ENCODE measurements at regions not wholly inside any gene's neighbourhood (a gene's known extent, or its start where the extent isn't known, plus 50 kb on each side); places are given as distances from the start of the nearest gene placed in this dataset.

DNA sequence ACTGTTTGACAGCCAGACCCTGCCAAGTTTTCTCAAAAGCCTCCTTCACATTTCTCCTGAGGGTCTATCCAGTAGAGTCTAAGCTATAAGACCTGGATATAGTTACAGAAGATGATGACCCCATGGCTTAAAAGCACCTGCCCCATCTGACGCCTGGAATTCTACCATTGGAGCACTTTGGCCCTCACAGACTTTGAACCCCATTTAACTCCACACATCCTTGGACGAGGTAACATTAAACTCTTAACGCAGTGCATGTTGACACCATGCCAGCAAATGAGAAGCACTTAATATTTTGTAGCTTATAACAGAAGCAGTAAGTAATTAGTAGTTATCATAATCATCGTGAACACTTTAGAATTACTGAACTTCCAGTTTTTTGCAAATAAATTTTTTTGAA is 61.9 kb upstream of the SMNDC1 start:
- no peak overlapping the region for H3K9ac ChIP-seq
- TF ChIP-seq, protein P1, sequence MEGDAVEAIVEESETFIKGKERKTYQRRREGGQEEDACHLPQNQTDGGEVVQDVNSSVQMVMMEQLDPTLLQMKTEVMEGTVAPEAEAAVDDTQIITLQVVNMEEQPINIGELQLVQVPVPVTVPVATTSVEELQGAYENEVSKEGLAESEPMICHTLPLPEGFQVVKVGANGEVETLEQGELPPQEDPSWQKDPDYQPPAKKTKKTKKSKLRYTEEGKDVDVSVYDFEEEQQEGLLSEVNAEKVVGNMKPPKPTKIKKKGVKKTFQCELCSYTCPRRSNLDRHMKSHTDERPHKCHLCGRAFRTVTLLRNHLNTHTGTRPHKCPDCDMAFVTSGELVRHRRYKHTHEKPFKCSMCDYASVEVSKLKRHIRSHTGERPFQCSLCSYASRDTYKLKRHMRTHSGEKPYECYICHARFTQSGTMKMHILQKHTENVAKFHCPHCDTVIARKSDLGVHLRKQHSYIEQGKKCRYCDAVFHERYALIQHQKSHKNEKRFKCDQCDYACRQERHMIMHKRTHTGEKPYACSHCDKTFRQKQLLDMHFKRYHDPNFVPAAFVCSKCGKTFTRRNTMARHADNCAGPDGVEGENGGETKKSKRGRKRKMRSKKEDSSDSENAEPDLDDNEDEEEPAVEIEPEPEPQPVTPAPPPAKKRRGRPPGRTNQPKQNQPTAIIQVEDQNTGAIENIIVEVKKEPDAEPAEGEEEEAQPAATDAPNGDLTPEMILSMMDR (IDR thresholded peaks at IDR 0.05): no peak
- H2AFZ ChIP-seq: no peak overlapping the region
- H3K4me2 ChIP-seq (ENCODE audit: low read length): no peak overlapping the region
- no peaks in the 10 kb centered on the region for H3K9me3 ChIP-seq (ENCODE audit: control insufficient read depth, low read length)
- H3K79me2 ChIP-seq: no peaks in the 10 kb centered on the region
- H3K4me1 ChIP-seq: no peaks in the 10 kb centered on the region
- no peak overlapping the region for H3K27ac ChIP-seq
- H3K27me3 ChIP-seq (ENCODE audit: control insufficient read depth, insufficient read depth, low read length): no peaks in the 10 kb centered on the region
- H3K36me3 ChIP-seq (ENCODE audit: control insufficient read depth, insufficient read depth, low read length): no peaks in the 10 kb centered on the region
- H3K4me3 ChIP-seq (ENCODE audit: low read depth, low read length): no peak overlapping the region

DNA sequence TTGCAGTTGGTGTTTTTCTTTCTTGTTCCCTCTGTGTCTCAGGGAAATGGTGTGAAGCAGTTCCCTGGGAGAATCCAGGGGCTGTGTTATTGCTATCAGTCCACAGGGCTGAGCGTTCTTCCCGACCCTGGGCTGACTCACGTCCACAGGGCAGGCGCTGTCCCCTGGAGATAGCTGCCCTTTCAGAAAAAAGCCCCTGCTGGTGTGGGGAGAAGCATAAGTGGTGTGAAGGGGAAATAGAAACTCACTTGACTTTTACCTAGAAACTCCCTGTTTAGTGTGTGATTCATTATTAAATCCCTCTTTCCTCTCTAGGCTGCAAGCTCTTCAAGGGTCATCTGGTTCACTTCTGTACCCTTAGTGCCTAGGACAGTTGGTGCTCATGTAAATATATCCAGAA is 63.3 kb upstream of the SMNDC1 start:
- H3K79me2 ChIP-seq: no peaks in the 10 kb centered on the region
- H3K27me3 ChIP-seq (ENCODE audit: control insufficient read depth, insufficient read depth, low read length): no peaks in the 10 kb centered on the region
- no peaks in the 10 kb centered on the region for H3K9me3 ChIP-seq (ENCODE audit: control insufficient read depth, low read length)
- H3K36me3 ChIP-seq (ENCODE audit: control insufficient read depth, insufficient read depth, low read length): no peaks in the 10 kb centered on the region
- TF ChIP-seq, protein P1 (IDR thresholded peaks at IDR 0.05): no peak
- no peak overlapping the region for H2AFZ ChIP-seq
- no peak overlapping the region for H3K4me2 ChIP-seq (ENCODE audit: low read length)
- no peak overlapping the region for H3K9ac ChIP-seq
- no peak overlapping the region for H3K4me3 ChIP-seq (ENCODE audit: low read depth, low read length)
- no peak overlapping the region for H3K27ac ChIP-seq
- H3K4me1 ChIP-seq: no peaks in the 10 kb centered on the region

DNA sequence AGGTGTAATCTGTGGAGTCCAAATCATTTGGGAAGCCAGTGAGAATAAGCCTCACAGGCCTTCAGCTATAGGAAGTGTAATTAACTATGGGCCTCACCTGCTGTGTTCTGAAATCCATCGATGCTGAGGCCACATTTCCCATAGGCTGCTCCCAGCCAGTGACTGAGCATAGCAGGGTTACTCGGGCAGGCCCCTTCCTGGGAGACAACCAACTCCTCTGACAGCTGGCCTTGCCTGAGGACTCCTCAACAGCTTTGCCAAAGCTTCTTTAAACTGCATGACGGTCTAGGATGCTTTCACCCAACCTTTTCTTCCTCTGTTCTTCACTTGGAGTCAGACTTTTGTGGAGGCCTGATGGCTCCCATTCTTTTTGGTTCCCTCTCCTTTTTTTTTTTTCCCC is 63.8 kb upstream of the SMNDC1 start:
- no peaks in the 10 kb centered on the region for H3K36me3 ChIP-seq (ENCODE audit: control insufficient read depth, insufficient read depth, low read length)
- H3K79me2 ChIP-seq: no peaks in the 10 kb centered on the region
- no peaks in the 10 kb centered on the region for H3K4me1 ChIP-seq
- H2AFZ ChIP-seq: no peak overlapping the region
- no peak overlapping the region for H3K9ac ChIP-seq
- no peak overlapping the region for H3K4me2 ChIP-seq (ENCODE audit: low read length)
- no peaks in the 10 kb centered on the region for H3K27me3 ChIP-seq (ENCODE audit: control insufficient read depth, insufficient read depth, low read length)
- H3K4me3 ChIP-seq (ENCODE audit: low read depth, low read length): no peak overlapping the region
- H3K9me3 ChIP-seq (ENCODE audit: control insufficient read depth, low read length): no peaks in the 10 kb centered on the region
- no peak overlapping the region for H3K27ac ChIP-seq
- TF ChIP-seq, protein P1 (IDR thresholded peaks at IDR 0.05): no peak

DNA sequence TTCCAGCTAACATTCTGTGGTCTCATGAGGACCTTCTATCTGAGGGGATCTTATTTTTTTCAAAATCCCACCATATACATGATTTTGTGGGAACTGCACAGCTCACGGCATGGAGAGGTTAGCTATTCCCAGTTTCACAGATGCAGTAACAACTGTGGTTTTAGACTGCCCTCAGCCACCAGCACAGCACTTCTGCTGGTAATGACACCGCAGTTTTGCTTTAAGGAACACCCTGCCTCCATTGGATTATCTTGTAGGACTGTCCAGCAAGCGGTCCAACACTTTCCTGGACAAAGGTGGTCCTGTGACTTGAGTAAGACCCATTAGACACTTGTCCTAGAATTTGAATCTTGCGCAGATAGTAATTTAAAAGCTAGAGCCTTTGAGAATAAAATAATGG is 65.3 kb upstream of the SMNDC1 start:
- TF ChIP-seq, protein P1 (IDR thresholded peaks at IDR 0.05): no peak

DNA sequence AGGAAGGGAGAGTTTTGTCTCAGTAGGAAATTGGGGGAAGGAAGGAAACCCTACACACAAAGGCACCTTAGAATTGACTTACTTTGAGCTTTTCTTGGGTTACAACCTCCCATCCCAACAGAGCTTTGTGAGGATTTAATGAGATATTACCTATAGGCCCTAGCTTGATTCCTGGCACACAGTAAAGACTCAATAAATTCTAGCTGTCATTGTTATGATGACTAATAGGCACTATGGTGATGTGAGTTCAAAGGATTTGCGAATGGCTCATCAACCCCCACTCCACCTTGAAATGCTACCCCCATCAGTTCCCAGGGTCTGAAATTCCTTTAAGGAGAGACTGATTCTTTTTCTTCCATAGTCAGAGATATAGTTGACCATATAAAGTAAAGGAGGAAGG is 67.9 kb upstream of the SMNDC1 start:
- TF ChIP-seq, protein P1 (IDR thresholded peaks at IDR 0.05): no peak
- no peak overlapping the region for H3K27ac ChIP-seq
- no peak overlapping the region for H2AFZ ChIP-seq
- no peaks in the 10 kb centered on the region for H3K79me2 ChIP-seq
- no peaks in the 10 kb centered on the region for H3K9me3 ChIP-seq (ENCODE audit: control insufficient read depth, low read length)
- H3K4me2 ChIP-seq (ENCODE audit: low read length): no peak overlapping the region
- H3K4me3 ChIP-seq (ENCODE audit: low read depth, low read length): no peak overlapping the region
- H3K27me3 ChIP-seq (ENCODE audit: control insufficient read depth, insufficient read depth, low read length): no peaks in the 10 kb centered on the region
- H3K36me3 ChIP-seq (ENCODE audit: control insufficient read depth, insufficient read depth, low read length): no peaks in the 10 kb centered on the region
- H3K4me1 ChIP-seq: no peaks in the 10 kb centered on the region
- no peak overlapping the region for H3K9ac ChIP-seq

More for the DNA sequence above, 65.3 kb upstream of the SMNDC1 start:
- Histone ChIP-seq H2AFZ (no peak overlapping the region), H3K4me2 (ENCODE audit: low read length) (no peak overlapping the region), H3K79me2 (no peaks in the 10 kb centered on the region), H3K27ac (no peak overlapping the region), H3K36me3 (ENCODE audit: control insufficient read depth, insufficient read depth, low read length) (no peaks in the 10 kb centered on the region), H3K4me1 (no peaks in the 10 kb centered on the region), H3K4me3 (ENCODE audit: low read depth, low read length) (no peak overlapping the region), H3K9ac (no peak overlapping the region), H3K27me3 (ENCODE audit: control insufficient read depth, insufficient read depth, low read length) (no peaks in the 10 kb centered on the region), H3K9me3 (ENCODE audit: control insufficient read depth, low read length) (no peaks in the 10 kb centered on the region)

Measured in parathyroid adenoma (tissue), 2 donors.